ENCODE measurements at regions not wholly inside any gene's neighbourhood (a gene's known extent, or its start where the extent isn't known, plus 50 kb on each side); places are given as distances from the start of the nearest gene placed in this dataset.
A peak's percentile ranks its signal among the peaks of the same experiment; 100 is the strongest.

DNA sequence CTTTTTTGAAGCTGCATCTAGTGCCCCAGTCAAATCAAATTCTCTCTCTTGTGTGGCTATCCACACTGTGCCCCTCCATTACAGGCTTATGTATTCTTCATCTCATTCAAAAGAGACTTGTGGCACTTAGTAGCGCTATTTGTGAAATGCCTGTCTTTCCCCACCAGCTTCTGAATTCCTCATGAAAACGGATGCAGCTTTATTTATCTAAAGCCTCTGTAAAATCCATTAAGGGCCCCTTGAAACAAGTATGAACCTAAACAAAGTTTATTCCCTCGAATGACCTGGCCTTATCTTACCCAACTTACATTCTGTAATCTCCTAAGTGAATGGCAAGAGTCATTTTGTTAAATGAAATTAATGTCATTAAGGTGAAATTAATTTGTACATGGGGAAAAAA is 417.4 kb upstream of the PIK3C3 start:
- POLR2A ChIA-PET, result no interaction called here
- TF ChIP-seq ARNT (IDR thresholded peaks at IDR 0.05) (no peak), LEF1 (IDR thresholded peaks at IDR 0.05; ENCODE audit: borderline replicate concordance) (no peak), FOXA1 (IDR thresholded peaks at IDR 0.05) (no peak), FOXK2 (IDR thresholded peaks at IDR 0.05) (no peak), FOXM1 (IDR thresholded peaks at IDR 0.05; ENCODE audit: borderline replicate concordance) (no peak), BHLHE40 (IDR thresholded peaks at IDR 0.05; ENCODE audit: borderline replicate concordance) (no peak)
- no peak for DNase-seq (ENCODE audit: extremely low spot score)
- CTCF ChIA-PET, result no interaction called here

- ChIA-PET CTCF (interaction anchor here (0.5 to 1.0 kb wide), 2 partner anchors 18 to 213 kb away, joined by 3 read pairs; no protein-coding TSS in a partner anchor), POLR2A (no interaction called here)
- peak; percentile 5 for DNase-seq (ENCODE audit: extremely low spot score)
- no peak for TF ChIP-seq HDGF (IDR thresholded peaks at IDR 0.05; ENCODE audit: borderline replicate concordance)
- TF ChIP-seq L3MBTL2 (conservative IDR thresholded peaks at IDR 0.05), result no peak
- no peak for TF ChIP-seq PKNOX1 (IDR thresholded peaks at IDR 0.05)
- TF ChIP-seq NFRKB (IDR thresholded peaks at IDR 0.05), result no peak
- TF ChIP-seq TARDBP (IDR thresholded peaks at IDR 0.05), result no peak
- no peak for TF ChIP-seq BHLHE40 (IDR thresholded peaks at IDR 0.05; ENCODE audit: borderline replicate concordance)
- TF ChIP-seq SUZ12 (IDR thresholded peaks at IDR 0.05), result no peak
- no peak for TF ChIP-seq CTBP1 (IDR thresholded peaks at IDR 0.05; ENCODE audit: borderline replicate concordance)
- TF ChIP-seq FOXK2 (IDR thresholded peaks at IDR 0.05), result no peak
- TF ChIP-seq ELF4 (IDR thresholded peaks at IDR 0.05), result no peak
- no peak for TF ChIP-seq FOXA1 (IDR thresholded peaks at IDR 0.05)
- TF ChIP-seq LEF1 (IDR thresholded peaks at IDR 0.05; ENCODE audit: borderline replicate concordance), result no peak
- no peak for TF ChIP-seq FOXM1 (IDR thresholded peaks at IDR 0.05; ENCODE audit: borderline replicate concordance)
Measured at GRCh38 chr18:41532344-41533086, 422.5 kb upstream of the PIK3C3 start.

DNA sequence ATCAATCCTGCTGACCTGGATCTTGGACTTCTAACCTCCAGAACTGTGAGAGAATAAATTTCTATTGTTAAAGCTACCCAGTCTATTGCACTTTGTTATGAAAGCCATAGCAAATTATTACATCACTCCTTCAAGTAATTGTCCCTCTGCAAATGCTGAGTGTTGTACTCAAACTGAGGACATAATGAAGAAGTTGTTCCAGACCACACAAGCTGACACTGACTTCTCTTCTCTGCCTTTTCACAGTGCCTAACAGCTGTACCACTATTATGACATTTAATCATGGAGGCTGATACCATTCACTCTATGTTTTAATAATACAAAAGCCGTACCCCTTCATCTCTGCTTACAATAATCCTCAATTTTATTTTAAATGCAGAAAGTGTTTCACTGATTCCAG is 424.1 kb upstream of the PIK3C3 start:
- DNase-seq (ENCODE audit: extremely low spot score), result no peak
- CTCF ChIA-PET, result no interaction called here

DNA sequence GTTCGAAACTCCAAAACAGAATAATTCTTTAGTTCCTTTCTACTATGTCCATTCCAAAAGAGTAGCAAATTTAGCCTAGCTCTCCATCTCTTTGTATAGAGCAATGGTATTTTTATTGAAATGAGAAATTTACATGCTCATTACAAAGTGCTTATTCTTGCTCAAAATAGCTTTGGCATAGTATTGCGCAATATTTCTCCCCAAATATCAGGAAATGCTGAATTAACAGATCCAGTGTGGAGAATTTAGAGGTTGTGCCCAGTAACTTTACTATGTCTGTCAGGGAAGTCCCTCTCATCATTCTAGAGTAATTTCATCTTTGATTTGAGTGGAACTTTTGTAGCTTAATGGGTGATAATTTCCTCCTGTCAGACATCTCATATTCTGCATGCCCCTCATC is 425.9 kb upstream of the PIK3C3 start:
- ChIA-PET POLR2A (no interaction called here), CTCF (no interaction called here)
- TF ChIP-seq ELF4 (IDR thresholded peaks at IDR 0.05) (no peak), SUZ12 (IDR thresholded peaks at IDR 0.05) (no peak), NFRKB (IDR thresholded peaks at IDR 0.05) (no peak), PKNOX1 (IDR thresholded peaks at IDR 0.05) (no peak), SP1 (IDR thresholded peaks at IDR 0.05) (no peak), LEF1 (IDR thresholded peaks at IDR 0.05; ENCODE audit: borderline replicate concordance) (no peak), HDGF (IDR thresholded peaks at IDR 0.05; ENCODE audit: borderline replicate concordance) (no peak), TARDBP (IDR thresholded peaks at IDR 0.05) (no peak), CTBP1 (IDR thresholded peaks at IDR 0.05; ENCODE audit: borderline replicate concordance) (no peak), FOXA1 (IDR thresholded peaks at IDR 0.05) (no peak), BHLHE40 (IDR thresholded peaks at IDR 0.05; ENCODE audit: borderline replicate concordance) (no peak), FOXK2 (IDR thresholded peaks at IDR 0.05) (no peak), ARNT (IDR thresholded peaks at IDR 0.05) (no peak), ZNF384 (IDR thresholded peaks at IDR 0.05) (no peak), L3MBTL2 (conservative IDR thresholded peaks at IDR 0.05) (no peak), FOXM1 (IDR thresholded peaks at IDR 0.05; ENCODE audit: borderline replicate concordance) (no peak)
- no peak for DNase-seq (ENCODE audit: extremely low spot score)

More for the DNA sequence above, 424.1 kb upstream of the PIK3C3 start:
- TF ChIP-seq CTBP1 (IDR thresholded peaks at IDR 0.05; ENCODE audit: borderline replicate concordance) (no peak), PKNOX1 (IDR thresholded peaks at IDR 0.05) (no peak), SUZ12 (IDR thresholded peaks at IDR 0.05) (no peak), HDGF (IDR thresholded peaks at IDR 0.05; ENCODE audit: borderline replicate concordance) (no peak)
- POLR2A ChIA-PET, result no interaction called here

DNA sequence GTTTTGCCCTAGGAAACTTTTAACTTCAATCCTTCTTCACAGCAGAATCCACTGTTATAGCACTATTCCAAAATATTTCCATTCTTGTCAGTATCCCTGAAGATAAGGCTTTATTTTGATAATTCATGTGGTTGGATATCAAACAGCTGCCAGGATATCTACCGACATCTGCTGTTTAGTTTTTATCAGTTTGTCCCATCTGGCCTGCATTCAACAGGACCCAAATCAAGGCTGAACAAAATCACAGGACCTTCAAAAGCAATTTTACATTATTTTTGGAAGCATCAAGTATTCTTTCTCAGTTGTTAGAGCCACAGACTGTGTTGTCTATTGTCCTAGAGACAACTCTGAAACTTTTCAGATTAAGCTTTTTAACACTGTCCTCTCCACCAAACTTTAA is 429.0 kb upstream of the PIK3C3 start:
- ChIA-PET CTCF (no interaction called here), POLR2A (no interaction called here)
- no peak for DNase-seq (ENCODE audit: extremely low spot score)
- TF ChIP-seq PKNOX1 (IDR thresholded peaks at IDR 0.05), result no peak
- no peak for TF ChIP-seq TARDBP (IDR thresholded peaks at IDR 0.05)
- TF ChIP-seq BHLHE40 (IDR thresholded peaks at IDR 0.05; ENCODE audit: borderline replicate concordance), result no peak
- TF ChIP-seq SUZ12 (IDR thresholded peaks at IDR 0.05), result no peak
- no peak for TF ChIP-seq HDGF (IDR thresholded peaks at IDR 0.05; ENCODE audit: borderline replicate concordance)
- TF ChIP-seq LEF1 (IDR thresholded peaks at IDR 0.05; ENCODE audit: borderline replicate concordance), result no peak
- no peak for TF ChIP-seq ARNT (IDR thresholded peaks at IDR 0.05)
- TF ChIP-seq FOXM1 (IDR thresholded peaks at IDR 0.05; ENCODE audit: borderline replicate concordance), result no peak
- TF ChIP-seq SP1 (IDR thresholded peaks at IDR 0.05), result no peak
- TF ChIP-seq FOXK2 (IDR thresholded peaks at IDR 0.05), result no peak

All from HEK293T (cell line).